GM13976 (cell line): ENCODE measurements at regions not wholly inside any gene's neighbourhood (a gene's known extent, or its start where the extent isn't known, plus 50 kb on each side); places are given as distances from the start of the nearest gene placed in this dataset.

Source experiments
- DNase-seq: peaks from one replicate; pipeline ENCODE4 v3.0.0; 2012; ENCODE audit warnings: low spot score
- in situ Hi-C: fragments of 300-500 bp; cut with MboI; formaldehyde crosslinking; loops from one replicate; pipeline ENCODE4 v1.12.0; 2022; ENCODE audit warnings: low sequenced_read_pairs, mixed read lengths, inconsistent platforms; ENCODE audit not compliant: unreplicated experiment
- TF ChIP-seq, protein P1 (sequence below): IDR thresholded peaks from 2 replicates; pipeline ENCODE4 v1.5.1; 2012; ENCODE audit warnings: borderline replicate concordance, mild to moderate bottlenecking; ENCODE audit not compliant: insufficient read depth; ENCODE audit errors: extremely low read depth, missing control alignments, control extremely low read depth

- TF ChIP-seq, protein P1, sequence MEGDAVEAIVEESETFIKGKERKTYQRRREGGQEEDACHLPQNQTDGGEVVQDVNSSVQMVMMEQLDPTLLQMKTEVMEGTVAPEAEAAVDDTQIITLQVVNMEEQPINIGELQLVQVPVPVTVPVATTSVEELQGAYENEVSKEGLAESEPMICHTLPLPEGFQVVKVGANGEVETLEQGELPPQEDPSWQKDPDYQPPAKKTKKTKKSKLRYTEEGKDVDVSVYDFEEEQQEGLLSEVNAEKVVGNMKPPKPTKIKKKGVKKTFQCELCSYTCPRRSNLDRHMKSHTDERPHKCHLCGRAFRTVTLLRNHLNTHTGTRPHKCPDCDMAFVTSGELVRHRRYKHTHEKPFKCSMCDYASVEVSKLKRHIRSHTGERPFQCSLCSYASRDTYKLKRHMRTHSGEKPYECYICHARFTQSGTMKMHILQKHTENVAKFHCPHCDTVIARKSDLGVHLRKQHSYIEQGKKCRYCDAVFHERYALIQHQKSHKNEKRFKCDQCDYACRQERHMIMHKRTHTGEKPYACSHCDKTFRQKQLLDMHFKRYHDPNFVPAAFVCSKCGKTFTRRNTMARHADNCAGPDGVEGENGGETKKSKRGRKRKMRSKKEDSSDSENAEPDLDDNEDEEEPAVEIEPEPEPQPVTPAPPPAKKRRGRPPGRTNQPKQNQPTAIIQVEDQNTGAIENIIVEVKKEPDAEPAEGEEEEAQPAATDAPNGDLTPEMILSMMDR: no peak
- DNase-seq: no peak
- in situ Hi-C loops: no loop called here
Observed at GRCh38 chr2:215698566-215698965, 262.7 kb upstream of the FN1 start.

- in situ Hi-C loops: no loop called here
- DNase-seq: no peak
- TF ChIP-seq, protein P1: no peak
Observed at GRCh38 chr2:215697496-215697895, 261.6 kb upstream of the FN1 start.

- TF ChIP-seq, protein P1: no peak
- in situ Hi-C loops: no loop called here
- DNase-seq: no peak
Observed at GRCh38 chr2:215697003-215697402, 261.1 kb upstream of the FN1 start.

- TF ChIP-seq, protein P1: no peak
- in situ Hi-C loops: no loop called here
- DNase-seq: no peak
Observed at GRCh38 chr2:215695861-215696260, 260.0 kb upstream of the FN1 start.

GRCh38 chr2:215693999-215694580, 258.2 kb upstream of the FN1 start:
- TF ChIP-seq, protein P1: no peak
- no peak for DNase-seq
- in situ Hi-C loops: no loop called here

GRCh38 chr2:215693193-215693998, 257.5 kb upstream of the FN1 start:
- no peak for DNase-seq
- in situ Hi-C loops: no loop called here
- TF ChIP-seq, protein P1: no peak
